ENCODE measurements at regions not wholly inside any gene's neighbourhood (a gene's known extent, or its start where the extent isn't known, plus 50 kb on each side); places are given as distances from the start of the nearest gene placed in this dataset.

DNA sequence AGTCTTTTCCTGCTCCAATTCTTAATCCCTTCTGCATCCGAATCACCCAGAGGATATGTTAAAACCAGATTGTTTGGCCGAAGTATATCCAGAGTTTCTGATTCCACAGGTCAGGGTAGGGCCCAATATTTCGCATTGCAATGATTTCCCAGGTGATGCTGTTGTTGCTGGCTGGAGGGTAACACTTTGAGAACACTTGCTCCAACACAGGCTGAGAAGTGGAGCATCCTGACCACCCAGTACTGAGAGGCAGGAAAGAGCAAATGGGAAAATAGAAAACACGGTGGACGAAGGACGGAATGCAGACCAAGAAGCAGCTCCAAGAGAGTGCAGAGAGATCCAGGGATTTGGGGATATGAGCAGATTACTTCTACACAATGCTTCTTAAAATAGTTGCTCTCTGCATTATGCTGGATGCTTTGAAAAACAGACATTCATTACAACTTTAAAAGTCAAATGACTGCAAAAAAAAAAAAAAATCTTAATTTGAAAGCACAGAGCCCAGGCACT lies 362.2 kb upstream of the SLC14A2 start:
- TF ChIP-seq, protein P1, sequence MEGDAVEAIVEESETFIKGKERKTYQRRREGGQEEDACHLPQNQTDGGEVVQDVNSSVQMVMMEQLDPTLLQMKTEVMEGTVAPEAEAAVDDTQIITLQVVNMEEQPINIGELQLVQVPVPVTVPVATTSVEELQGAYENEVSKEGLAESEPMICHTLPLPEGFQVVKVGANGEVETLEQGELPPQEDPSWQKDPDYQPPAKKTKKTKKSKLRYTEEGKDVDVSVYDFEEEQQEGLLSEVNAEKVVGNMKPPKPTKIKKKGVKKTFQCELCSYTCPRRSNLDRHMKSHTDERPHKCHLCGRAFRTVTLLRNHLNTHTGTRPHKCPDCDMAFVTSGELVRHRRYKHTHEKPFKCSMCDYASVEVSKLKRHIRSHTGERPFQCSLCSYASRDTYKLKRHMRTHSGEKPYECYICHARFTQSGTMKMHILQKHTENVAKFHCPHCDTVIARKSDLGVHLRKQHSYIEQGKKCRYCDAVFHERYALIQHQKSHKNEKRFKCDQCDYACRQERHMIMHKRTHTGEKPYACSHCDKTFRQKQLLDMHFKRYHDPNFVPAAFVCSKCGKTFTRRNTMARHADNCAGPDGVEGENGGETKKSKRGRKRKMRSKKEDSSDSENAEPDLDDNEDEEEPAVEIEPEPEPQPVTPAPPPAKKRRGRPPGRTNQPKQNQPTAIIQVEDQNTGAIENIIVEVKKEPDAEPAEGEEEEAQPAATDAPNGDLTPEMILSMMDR (conservative IDR thresholded peaks at IDR 0.05; ENCODE audit: low read depth, low read length) = no peak
- H3K27me3 ChIP-seq (ENCODE audit: insufficient read depth, low read depth) = no peaks in the 10 kb centered on the region
- H3K9ac ChIP-seq = no peak overlapping the region
- H3K36me3 ChIP-seq (ENCODE audit: insufficient read depth) = no peaks in the 10 kb centered on the region
- H3K79me2 ChIP-seq (ENCODE audit: insufficient read depth, low read depth) = no peaks in the 10 kb centered on the region
- no peak overlapping the region for H3K27ac ChIP-seq
- H3K4me1 ChIP-seq (ENCODE audit: low read depth, poor library complexity, severe bottlenecking) = no peaks in the 10 kb centered on the region
- no peak overlapping the region for H2AFZ ChIP-seq (ENCODE audit: low read depth)
- H3K4me3 ChIP-seq (IDR thresholded peaks at IDR 0.05; ENCODE audit: insufficient read depth, low read depth, low read length) = no peak overlapping the region
- H4K20me1 ChIP-seq (ENCODE audit: insufficient read depth) = no peaks in the 10 kb centered on the region
- H3K4me2 ChIP-seq = no peak overlapping the region

DNA sequence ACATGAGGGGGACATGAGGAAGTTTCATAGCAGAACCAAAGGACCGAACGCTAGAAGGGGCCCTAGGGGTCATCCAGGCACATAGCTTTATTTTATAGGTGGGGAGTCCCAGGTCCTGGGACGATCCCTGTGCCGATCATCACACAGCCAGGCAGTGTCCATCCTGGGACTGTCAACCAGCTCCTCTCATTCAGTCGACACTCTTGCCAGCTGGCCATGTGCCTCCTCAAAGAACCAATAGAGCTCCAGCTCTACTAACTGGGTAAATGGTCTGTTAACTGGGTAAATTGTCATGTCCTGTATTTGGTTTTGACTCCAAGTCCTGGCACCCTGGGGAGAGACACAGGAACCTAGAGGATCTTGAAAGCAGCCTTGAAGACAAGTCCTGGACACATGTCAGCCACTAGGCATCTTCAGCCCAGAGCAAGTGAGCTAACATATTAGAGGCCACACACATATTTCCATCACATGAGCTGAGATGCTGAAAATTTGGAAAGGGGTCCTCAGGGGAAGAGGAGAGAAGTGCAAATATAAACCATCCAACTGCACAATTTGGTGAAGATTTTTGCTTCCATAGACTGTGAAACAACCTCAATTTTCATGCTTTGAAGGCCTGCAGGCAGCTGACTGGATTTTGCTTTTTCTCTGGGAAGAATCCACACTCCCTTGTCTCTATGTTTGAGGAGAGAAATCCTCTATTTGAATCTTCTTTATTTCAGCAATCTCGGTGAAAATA lies 361.1 kb upstream of the SLC14A2 start:
- Histone ChIP-seq H3K4me2 (no peak overlapping the region), H3K36me3 (ENCODE audit: insufficient read depth) (no peaks in the 10 kb centered on the region), H3K27ac (no peak overlapping the region), H3K27me3 (ENCODE audit: insufficient read depth, low read depth) (no peaks in the 10 kb centered on the region), H4K20me1 (ENCODE audit: insufficient read depth) (no peaks in the 10 kb centered on the region), H2AFZ (ENCODE audit: low read depth) (no peak overlapping the region), H3K9ac (no peak overlapping the region), H3K79me2 (ENCODE audit: insufficient read depth, low read depth) (no peaks in the 10 kb centered on the region), H3K4me3 (IDR thresholded peaks at IDR 0.05; ENCODE audit: insufficient read depth, low read depth, low read length) (no peak overlapping the region), H3K4me1 (ENCODE audit: low read depth, poor library complexity, severe bottlenecking) (no peaks in the 10 kb centered on the region)
- TF ChIP-seq, protein P1 (conservative IDR thresholded peaks at IDR 0.05; ENCODE audit: low read depth, low read length) = no peak

DNA sequence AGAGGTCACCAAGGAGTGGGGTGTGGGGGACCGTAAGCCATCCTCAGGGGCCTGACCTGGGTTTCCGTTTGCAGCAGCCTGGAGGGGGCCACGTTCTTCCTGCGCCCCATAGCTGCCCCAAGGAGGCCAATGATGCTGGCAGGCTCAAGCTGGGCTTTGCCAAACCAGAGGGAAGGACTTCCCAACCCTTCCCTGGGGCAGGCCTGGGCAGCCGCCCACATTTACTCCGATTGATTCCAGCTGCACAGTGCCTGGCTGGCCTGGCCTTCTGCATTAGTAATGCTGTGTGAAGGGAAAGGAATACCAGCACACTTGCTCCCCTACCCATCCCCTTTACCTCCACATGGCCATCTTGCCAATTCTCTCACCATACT lies 360.6 kb upstream of the SLC14A2 start:
- TF ChIP-seq, protein P1 (conservative IDR thresholded peaks at IDR 0.05; ENCODE audit: low read depth, low read length) = no peak
- H3K9ac ChIP-seq = no peak overlapping the region
- H3K27ac ChIP-seq = no peak overlapping the region
- no peaks in the 10 kb centered on the region for H3K27me3 ChIP-seq (ENCODE audit: insufficient read depth, low read depth)
- H2AFZ ChIP-seq (ENCODE audit: low read depth) = no peak overlapping the region
- H3K4me1 ChIP-seq (ENCODE audit: low read depth, poor library complexity, severe bottlenecking) = no peaks in the 10 kb centered on the region
- H3K36me3 ChIP-seq (ENCODE audit: insufficient read depth) = no peaks in the 10 kb centered on the region
- no peak overlapping the region for H3K4me3 ChIP-seq (IDR thresholded peaks at IDR 0.05; ENCODE audit: insufficient read depth, low read depth, low read length)
- no peaks in the 10 kb centered on the region for H3K79me2 ChIP-seq (ENCODE audit: insufficient read depth, low read depth)
- no peaks in the 10 kb centered on the region for H4K20me1 ChIP-seq (ENCODE audit: insufficient read depth)
- H3K4me2 ChIP-seq = no peak overlapping the region

DNA sequence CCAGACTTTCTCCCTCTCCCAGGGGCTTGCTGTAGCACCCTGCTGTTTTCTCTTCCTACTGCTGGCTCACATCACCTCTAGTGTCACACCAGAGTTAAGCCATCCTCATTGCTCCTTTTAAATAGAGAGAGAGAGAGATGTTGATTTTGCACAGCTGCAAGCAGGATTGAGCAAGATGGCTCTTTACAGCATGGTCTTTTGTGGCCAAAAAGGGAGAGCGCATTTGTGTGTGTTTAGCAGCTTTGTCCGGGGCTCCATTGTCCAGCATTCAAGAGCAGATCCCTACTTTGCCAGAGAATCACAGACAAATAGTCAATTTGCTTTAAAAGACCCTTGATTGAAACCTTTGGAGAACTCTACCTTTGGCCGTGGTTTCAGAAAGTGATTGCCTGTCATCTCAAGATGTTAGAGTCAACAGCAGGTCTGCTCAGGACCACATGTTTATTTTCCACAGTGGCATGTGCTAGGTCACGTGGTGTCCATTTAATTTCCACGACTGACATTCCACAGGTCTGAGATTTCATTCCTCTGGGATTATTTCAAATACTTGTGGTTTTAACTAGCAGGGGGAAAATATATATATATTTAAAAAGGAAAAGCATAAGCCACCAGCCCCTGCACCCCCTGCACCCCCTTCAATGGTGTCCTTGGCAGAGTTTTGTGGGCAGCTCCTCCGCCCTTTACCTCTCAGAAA lies 359.9 kb upstream of the SLC14A2 start:
- no peak overlapping the region for H3K27ac ChIP-seq
- H3K9ac ChIP-seq = no peak overlapping the region
- H3K79me2 ChIP-seq (ENCODE audit: insufficient read depth, low read depth) = no peaks in the 10 kb centered on the region
- H3K4me2 ChIP-seq = no peak overlapping the region
- no peaks in the 10 kb centered on the region for H3K27me3 ChIP-seq (ENCODE audit: insufficient read depth, low read depth)
- TF ChIP-seq, protein P1 (conservative IDR thresholded peaks at IDR 0.05; ENCODE audit: low read depth, low read length) = no peak
- no peaks in the 10 kb centered on the region for H4K20me1 ChIP-seq (ENCODE audit: insufficient read depth)
- no peaks in the 10 kb centered on the region for H3K36me3 ChIP-seq (ENCODE audit: insufficient read depth)
- no peak overlapping the region for H2AFZ ChIP-seq (ENCODE audit: low read depth)
- no peaks in the 10 kb centered on the region for H3K4me1 ChIP-seq (ENCODE audit: low read depth, poor library complexity, severe bottlenecking)
- no peak overlapping the region for H3K4me3 ChIP-seq (IDR thresholded peaks at IDR 0.05; ENCODE audit: insufficient read depth, low read depth, low read length)

All from KMS-11 (cell line).